ENCODE measurements at regions not wholly inside any gene's neighbourhood (a gene's known extent, or its start where the extent isn't known, plus 50 kb on each side); places are given as distances from the start of the nearest gene placed in this dataset.

GRCh38 chr7:26070290-26070689 lies 81.7 kb upstream of the NFE2L3 start:
- H3K4me1 Mint-ChIP-seq (ENCODE audit: unreplicated experiment) = no peaks in the 10 kb centered on the region
- TF ChIP-seq, protein P1, sequence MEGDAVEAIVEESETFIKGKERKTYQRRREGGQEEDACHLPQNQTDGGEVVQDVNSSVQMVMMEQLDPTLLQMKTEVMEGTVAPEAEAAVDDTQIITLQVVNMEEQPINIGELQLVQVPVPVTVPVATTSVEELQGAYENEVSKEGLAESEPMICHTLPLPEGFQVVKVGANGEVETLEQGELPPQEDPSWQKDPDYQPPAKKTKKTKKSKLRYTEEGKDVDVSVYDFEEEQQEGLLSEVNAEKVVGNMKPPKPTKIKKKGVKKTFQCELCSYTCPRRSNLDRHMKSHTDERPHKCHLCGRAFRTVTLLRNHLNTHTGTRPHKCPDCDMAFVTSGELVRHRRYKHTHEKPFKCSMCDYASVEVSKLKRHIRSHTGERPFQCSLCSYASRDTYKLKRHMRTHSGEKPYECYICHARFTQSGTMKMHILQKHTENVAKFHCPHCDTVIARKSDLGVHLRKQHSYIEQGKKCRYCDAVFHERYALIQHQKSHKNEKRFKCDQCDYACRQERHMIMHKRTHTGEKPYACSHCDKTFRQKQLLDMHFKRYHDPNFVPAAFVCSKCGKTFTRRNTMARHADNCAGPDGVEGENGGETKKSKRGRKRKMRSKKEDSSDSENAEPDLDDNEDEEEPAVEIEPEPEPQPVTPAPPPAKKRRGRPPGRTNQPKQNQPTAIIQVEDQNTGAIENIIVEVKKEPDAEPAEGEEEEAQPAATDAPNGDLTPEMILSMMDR (IDR thresholded peaks at IDR 0.05; ENCODE audit: unreplicated experiment) = no peak
- H3K9me3 Mint-ChIP-seq (ENCODE audit: unreplicated experiment) = no peaks in the 10 kb centered on the region

DNA sequence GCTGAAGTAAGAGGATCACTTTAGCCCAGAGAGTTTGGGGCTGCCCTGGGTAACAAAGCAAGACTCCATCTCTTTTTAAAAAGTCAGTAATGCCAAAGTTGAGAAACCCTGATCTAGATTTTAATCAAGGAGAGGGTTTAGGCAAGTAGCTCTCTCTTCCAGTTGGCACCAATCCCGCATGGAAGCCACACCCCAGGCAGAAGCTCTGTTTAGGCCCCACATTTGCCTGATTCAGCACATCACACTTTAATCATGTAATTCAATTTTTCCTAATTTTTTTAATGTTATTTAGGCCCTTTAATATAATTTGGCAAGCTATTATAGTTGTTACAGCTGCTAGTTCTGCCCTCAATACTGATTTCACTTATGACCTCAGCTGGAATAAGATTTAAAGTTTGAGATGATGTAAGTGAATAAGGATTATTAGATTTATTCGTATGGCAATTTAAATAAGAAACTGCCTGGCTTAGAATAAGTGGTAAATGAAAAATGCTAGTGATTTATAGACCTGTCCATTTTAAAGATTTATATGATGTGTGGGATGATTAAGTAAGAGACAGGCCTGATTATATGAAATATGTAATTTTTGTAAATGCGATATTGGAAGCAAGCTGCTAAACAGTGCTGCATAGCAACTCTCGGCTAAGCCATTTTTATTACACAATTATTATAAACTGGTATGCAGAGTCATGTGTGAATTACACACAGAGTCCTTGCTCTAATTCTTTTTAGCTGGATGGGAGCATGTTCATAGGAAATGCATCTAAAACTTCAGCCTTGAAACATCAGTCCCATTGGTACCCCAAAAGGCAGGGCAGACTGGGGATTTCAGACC lies 80.2 kb upstream of the NFE2L3 start:
- Mint-ChIP-seq H3K27me3 (ENCODE audit: unreplicated experiment) (no peaks in the 10 kb centered on the region), H3K4me3 (ENCODE audit: unreplicated experiment) (no peak overlapping the region), H3K27ac (ENCODE audit: unreplicated experiment) (no peak overlapping the region), H3K9me3 (ENCODE audit: unreplicated experiment) (no peaks in the 10 kb centered on the region), H3K4me1 (ENCODE audit: unreplicated experiment) (no peaks in the 10 kb centered on the region), H3K36me3 (ENCODE audit: low read depth, unreplicated experiment) (no peaks in the 10 kb centered on the region)
- no peak for DNase-seq (ENCODE audit: low spot score)
- TF ChIP-seq, protein P1 (IDR thresholded peaks at IDR 0.05; ENCODE audit: unreplicated experiment) = no peak

More at GRCh38 chr7:26070290-26070689, 81.7 kb upstream of the NFE2L3 start:
- no peak overlapping the region for H3K27ac Mint-ChIP-seq (ENCODE audit: unreplicated experiment)
- no peaks in the 10 kb centered on the region for H3K36me3 Mint-ChIP-seq (ENCODE audit: low read depth, unreplicated experiment)
- DNase-seq (ENCODE audit: low spot score) = no peak
- no peaks in the 10 kb centered on the region for H3K27me3 Mint-ChIP-seq (ENCODE audit: unreplicated experiment)
- no peak overlapping the region for H3K4me3 Mint-ChIP-seq (ENCODE audit: unreplicated experiment)

GRCh38 chr7:26073041-26073440 lies 79.0 kb upstream of the NFE2L3 start:
- DNase-seq (ENCODE audit: low spot score) = no peak
- Mint-ChIP-seq H3K4me3 (ENCODE audit: unreplicated experiment) (no peak overlapping the region), H3K27ac (ENCODE audit: unreplicated experiment) (no peak overlapping the region), H3K9me3 (ENCODE audit: unreplicated experiment) (no peaks in the 10 kb centered on the region), H3K36me3 (ENCODE audit: low read depth, unreplicated experiment) (no peaks in the 10 kb centered on the region), H3K4me1 (ENCODE audit: unreplicated experiment) (no peaks in the 10 kb centered on the region), H3K27me3 (ENCODE audit: unreplicated experiment) (no peaks in the 10 kb centered on the region)
- TF ChIP-seq, protein P1 (IDR thresholded peaks at IDR 0.05; ENCODE audit: unreplicated experiment) = no peak

DNA sequence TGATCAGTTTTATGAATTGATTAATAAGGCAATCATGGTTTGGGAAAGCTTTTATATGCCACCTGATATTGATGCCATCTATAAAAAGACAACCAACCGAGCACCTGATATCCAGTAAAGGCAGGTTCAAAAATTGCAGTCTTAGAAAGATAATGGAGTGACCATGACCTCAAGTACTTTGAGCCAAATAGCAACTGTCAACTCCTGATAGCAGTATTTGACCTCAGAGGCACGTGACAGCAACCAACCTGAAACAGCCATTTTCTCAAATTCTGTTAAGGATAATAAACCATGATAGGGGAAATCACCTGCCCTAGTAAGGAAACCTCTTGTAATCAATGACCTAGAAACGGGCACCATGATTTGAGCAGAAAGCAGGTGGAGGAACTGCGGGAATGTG lies 77.1 kb upstream of the NFE2L3 start:
- Mint-ChIP-seq H3K36me3 (ENCODE audit: low read depth, unreplicated experiment) (no peaks in the 10 kb centered on the region), H3K9me3 (ENCODE audit: unreplicated experiment) (no peaks in the 10 kb centered on the region), H3K27ac (ENCODE audit: unreplicated experiment) (no peak overlapping the region), H3K4me3 (ENCODE audit: unreplicated experiment) (no peak overlapping the region), H3K27me3 (ENCODE audit: unreplicated experiment) (peaks cover under 1% of the 10 kb centered on the region), H3K4me1 (ENCODE audit: unreplicated experiment) (peaks cover 8% of the 10 kb centered on the region)
- TF ChIP-seq, protein P1 (IDR thresholded peaks at IDR 0.05; ENCODE audit: unreplicated experiment) = no peak
- DNase-seq (ENCODE audit: low spot score) = no peak

DNA sequence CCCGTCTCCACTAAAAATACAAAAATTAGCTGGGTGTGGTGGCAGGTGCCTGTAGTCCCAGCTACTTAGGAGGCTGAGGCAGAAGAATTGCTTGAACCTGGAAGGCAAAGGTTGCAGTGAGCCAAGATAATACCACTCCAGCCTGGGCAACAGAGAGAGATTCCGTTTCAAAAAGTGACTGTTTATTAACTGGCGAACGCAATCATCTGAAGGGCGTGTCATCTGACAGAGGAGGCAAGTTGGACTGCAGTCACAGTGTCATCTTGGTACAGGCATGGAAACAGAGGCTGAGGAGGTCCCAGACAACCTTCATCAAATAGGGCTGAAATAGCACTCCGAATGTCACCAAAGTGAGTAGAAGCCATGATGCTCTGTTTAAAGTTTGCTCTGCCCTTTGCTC lies 75.3 kb upstream of the NFE2L3 start:
- H3K4me3 Mint-ChIP-seq (ENCODE audit: unreplicated experiment) = no peak overlapping the region
- no peaks in the 10 kb centered on the region for H3K9me3 Mint-ChIP-seq (ENCODE audit: unreplicated experiment)
- DNase-seq (ENCODE audit: low spot score) = no peak
- H3K36me3 Mint-ChIP-seq (ENCODE audit: low read depth, unreplicated experiment) = no peaks in the 10 kb centered on the region
- TF ChIP-seq, protein P1 (IDR thresholded peaks at IDR 0.05; ENCODE audit: unreplicated experiment) = no peak
- peaks cover 20% of the 10 kb centered on the region for H3K4me1 Mint-ChIP-seq (ENCODE audit: unreplicated experiment)
- H3K27ac Mint-ChIP-seq (ENCODE audit: unreplicated experiment) = no peak overlapping the region
- peaks cover 2% of the 10 kb centered on the region for H3K27me3 Mint-ChIP-seq (ENCODE audit: unreplicated experiment)
